ENCODE measurements at regions not wholly inside any gene's neighbourhood (a gene's known extent, or its start where the extent isn't known, plus 50 kb on each side); places are given as distances from the start of the nearest gene placed in this dataset.

GRCh38 chr2:226515344-226516055 is 284.1 kb downstream of the IRS1 start:
- no peak for DNase-seq

GRCh38 chr2:226514895-226515294 is 284.7 kb downstream of the IRS1 start:
- DNase-seq: no peak

GRCh38 chr2:226511311-226511710 is 288.3 kb downstream of the IRS1 start:
- DNase-seq: no peak

- no peak for DNase-seq
Measured at GRCh38 chr2:226508683-226509082, 290.9 kb downstream of the IRS1 start.

- no peak for DNase-seq
Measured at GRCh38 chr2:226508005-226508404, 291.6 kb downstream of the IRS1 start.

GRCh38 chr2:226497146-226497909 is 302.3 kb downstream of the IRS1 start:
- DNase-seq: no peak

GRCh38 chr2:226496273-226496550 is 303.4 kb downstream of the IRS1 start:
- DNase-seq: no peak

GRCh38 chr2:226495466-226496272 is 304.0 kb downstream of the IRS1 start:
- DNase-seq: no peak

GRCh38 chr2:226491112-226491511 is 308.5 kb downstream of the IRS1 start:
- no peak for DNase-seq

- no peak for DNase-seq
Measured at GRCh38 chr2:226489775-226490541, 309.7 kb downstream of the IRS1 start.

GRCh38 chr2:226488034-226488433 is 311.6 kb downstream of the IRS1 start:
- DNase-seq: no peak

GRCh38 chr2:226487573-226487972 is 312.0 kb downstream of the IRS1 start:
- DNase-seq: no peak

GRCh38 chr2:226483745-226484619 is 315.6 kb downstream of the IRS1 start:
- DNase-seq: no peak

- no peak for DNase-seq
Measured at GRCh38 chr2:226483143-226483542, 316.5 kb downstream of the IRS1 start.

GRCh38 chr2:226478109-226478809 is 321.4 kb downstream of the IRS1 start:
- DNase-seq: no peak

GRCh38 chr2:226477221-226478108 is 322.2 kb downstream of the IRS1 start:
- no peak for DNase-seq

GRCh38 chr2:226475650-226476049 is 324.0 kb downstream of the IRS1 start:
- no peak for DNase-seq

- DNase-seq: no peak
Measured at GRCh38 chr2:226474131-226474530, 325.5 kb downstream of the IRS1 start.

- no peak for DNase-seq
Measured at GRCh38 chr2:226471987-226472470, 327.6 kb downstream of the IRS1 start.

GRCh38 chr2:226467633-226468032 is 332.0 kb downstream of the IRS1 start:
- no peak for DNase-seq

Data from dermis blood vessel endothelial cell (primary cell).